HCT116 (cell line): ENCODE measurements at regions not wholly inside any gene's neighbourhood (a gene's known extent, or its start where the extent isn't known, plus 50 kb on each side); places are given as distances from the start of the nearest gene placed in this dataset.

Experiments used
- CTCF ChIP-seq, 3 experiments: fragments of 200-600 bp in 1 of 3; sonication (generic) in 1 of 3; IDR thresholded peaks in 2 of 3; conservative IDR thresholded peaks in 1 of 3; 2 replicates each; pipeline ENCODE4 v1.5.1; 2012 to 2017; ENCODE audit warnings: low read depth in 2 of 3, low read length in 2 of 3, antibody characterized with exemption in 1 of 3, borderline replicate concordance in 1 of 3, control low read depth in 1 of 3, mild to moderate bottlenecking in 1 of 3, mixed read lengths in 1 of 3, mixed run types in 1 of 3, moderate library complexity in 1 of 3; ENCODE audit not compliant: insufficient read depth in 1 of 3
- EZH2 ChIP-seq: fragments of 200-600 bp; sonication (generic); IDR thresholded peaks from 2 replicates; pipeline ENCODE4 v1.6.1; 2017; ENCODE audit warnings: antibody characterized with exemption, mixed run types
- POLR2AphosphoS5 ChIP-seq: IDR thresholded peaks from 2 replicates; pipeline ENCODE4 v1.6.1; 2011; ENCODE audit warnings: mild to moderate bottlenecking, low read depth, low read length, moderate library complexity
- ZFX ChIP-seq: fragments of 450-650 bp; IDR thresholded peaks from 2 replicates; pipeline ENCODE4 v1.6.1; 2017

GRCh38 chr13:38167164-38167822 lies 182.4 kb upstream of the UFM1 start:
- no peak for TF ChIP-seq ZFX
- no peak for TF ChIP-seq CTCF (IDR thresholded peaks at IDR 0.05 in 2 of 3, conservative IDR thresholded peaks at IDR 0.05 in 1 of 3; ENCODE audit: borderline replicate concordance in 1 of 3, insufficient read depth in 1 of 3, low read depth in 2 of 3, low read length in 2 of 3)
- TF ChIP-seq POLR2AphosphoS5: no peak
- no peak for TF ChIP-seq EZH2
